ENCODE measurements at regions not wholly inside any gene's neighbourhood (a gene's known extent, or its start where the extent isn't known, plus 50 kb on each side); places are given as distances from the start of the nearest gene placed in this dataset.

GRCh38 chr10:113476673-113477072 is 76.2 kb upstream of the HABP2 start:
- no peak for TF ChIP-seq POLR2A (IDR thresholded peaks at IDR 0.05; ENCODE audit: borderline replicate concordance, extremely low read depth, insufficient read depth, insufficient read length)
- no peak for TF ChIP-seq CTCF (IDR thresholded peaks at IDR 0.05 in 2 of 3, conservative IDR thresholded peaks at IDR 0.05 in 1 of 3; ENCODE audit: borderline replicate concordance in 1 of 3, insufficient read depth in 1 of 3, low read depth in 2 of 3, low read length in 2 of 3)
- no peak for TF ChIP-seq EZH2 (IDR thresholded peaks at IDR 0.05)
- TF ChIP-seq SP1 (IDR thresholded peaks at IDR 0.05; ENCODE audit: low read depth), result no peak
- no peak for TF ChIP-seq MAX (IDR thresholded peaks at IDR 0.05)
- TF ChIP-seq POLR2AphosphoS5 (IDR thresholded peaks at IDR 0.05; ENCODE audit: low read depth, low read length), result no peak
- no peak for TF ChIP-seq FOSL1 (IDR thresholded peaks at IDR 0.05; ENCODE audit: low read depth)
- TF ChIP-seq ZBTB33 (IDR thresholded peaks at IDR 0.05; ENCODE audit: extremely low read depth, insufficient replicate concordance, low read length), result no peak
- no peak for TF ChIP-seq ZNF274 (IDR thresholded peaks at IDR 0.05; ENCODE audit: low read depth, low read length)
